ENCODE measurements at regions not wholly inside any gene's neighbourhood (a gene's known extent, or its start where the extent isn't known, plus 50 kb on each side); places are given as distances from the start of the nearest gene placed in this dataset.

DNA sequence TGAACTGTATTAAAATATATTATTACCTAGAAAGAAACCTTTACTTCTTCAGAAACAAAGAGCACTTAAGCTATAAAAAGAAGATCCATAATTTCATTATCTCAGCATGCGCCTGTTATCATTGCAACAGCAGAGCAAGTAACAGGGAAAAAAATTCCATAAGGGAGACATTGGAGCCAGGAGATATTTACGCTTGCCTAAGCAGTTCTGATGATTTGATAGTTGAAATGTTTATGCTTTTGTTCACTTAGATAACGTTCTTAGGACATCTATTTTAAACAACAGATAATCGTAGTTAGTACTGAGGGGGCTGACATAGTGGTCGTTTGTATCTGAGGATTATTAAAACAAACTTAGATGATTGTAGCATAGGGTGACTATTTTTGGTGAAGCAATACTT is 252.5 kb downstream of the NNT start:
- TF ChIP-seq, protein P1, sequence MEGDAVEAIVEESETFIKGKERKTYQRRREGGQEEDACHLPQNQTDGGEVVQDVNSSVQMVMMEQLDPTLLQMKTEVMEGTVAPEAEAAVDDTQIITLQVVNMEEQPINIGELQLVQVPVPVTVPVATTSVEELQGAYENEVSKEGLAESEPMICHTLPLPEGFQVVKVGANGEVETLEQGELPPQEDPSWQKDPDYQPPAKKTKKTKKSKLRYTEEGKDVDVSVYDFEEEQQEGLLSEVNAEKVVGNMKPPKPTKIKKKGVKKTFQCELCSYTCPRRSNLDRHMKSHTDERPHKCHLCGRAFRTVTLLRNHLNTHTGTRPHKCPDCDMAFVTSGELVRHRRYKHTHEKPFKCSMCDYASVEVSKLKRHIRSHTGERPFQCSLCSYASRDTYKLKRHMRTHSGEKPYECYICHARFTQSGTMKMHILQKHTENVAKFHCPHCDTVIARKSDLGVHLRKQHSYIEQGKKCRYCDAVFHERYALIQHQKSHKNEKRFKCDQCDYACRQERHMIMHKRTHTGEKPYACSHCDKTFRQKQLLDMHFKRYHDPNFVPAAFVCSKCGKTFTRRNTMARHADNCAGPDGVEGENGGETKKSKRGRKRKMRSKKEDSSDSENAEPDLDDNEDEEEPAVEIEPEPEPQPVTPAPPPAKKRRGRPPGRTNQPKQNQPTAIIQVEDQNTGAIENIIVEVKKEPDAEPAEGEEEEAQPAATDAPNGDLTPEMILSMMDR (optimal IDR thresholded peaks at IDR 0.05 in 1 of 3, IDR thresholded peaks at IDR 0.05 in 1 of 3, conservative IDR thresholded peaks at IDR 0.05 in 1 of 3; ENCODE audit: extremely low read depth in 1 of 3, insufficient read depth in 2 of 3, low read length in 3 of 3): no peak
- TF ChIP-seq EZH2 (IDR thresholded peaks at IDR 0.05; ENCODE audit: low read length): no peak
